HG02885 (cell line): ENCODE measurements at regions not wholly inside any gene's neighbourhood (a gene's known extent, or its start where the extent isn't known, plus 50 kb on each side); places are given as distances from the start of the nearest gene placed in this dataset.

Experiments used
- ATAC-seq: cut with Tn5 transposase; IDR thresholded peaks from one replicate; pipeline ENCODE4 v1.9.1; 2021; ENCODE audit warnings: mild to moderate bottlenecking; ENCODE audit not compliant: unreplicated experiment, poor library complexity

GRCh38 chr2:67848551-67849285, 214.1 kb downstream of the C1D start:
- no peak for ATAC-seq

GRCh38 chr2:67851016-67851415, 211.8 kb downstream of the C1D start:
- ATAC-seq = no peak

- ATAC-seq = no peak
Observed at GRCh38 chr2:67851956-67852824, 210.6 kb downstream of the C1D start.

- no peak for ATAC-seq
Observed at GRCh38 chr2:67854103-67854743, 208.6 kb downstream of the C1D start.

- no peak for ATAC-seq
Observed at GRCh38 chr2:67854798-67855197, 208.0 kb downstream of the C1D start.

GRCh38 chr2:67856866-67857265, 205.9 kb downstream of the C1D start:
- ATAC-seq = no peak

- ATAC-seq = no peak
Observed at GRCh38 chr2:67857836-67858235, 205.0 kb downstream of the C1D start.

- ATAC-seq = no peak
Observed at GRCh38 chr2:67858886-67859285, 203.9 kb downstream of the C1D start.

GRCh38 chr2:67865917-67866316, 196.9 kb downstream of the C1D start:
- ATAC-seq = no peak

GRCh38 chr2:67867735-67868134, 195.1 kb downstream of the C1D start:
- ATAC-seq = no peak

- ATAC-seq = no peak
Observed at GRCh38 chr2:67871686-67872412, 191.0 kb downstream of the C1D start.

- no peak for ATAC-seq
Observed at GRCh38 chr2:67872481-67872880, 190.3 kb downstream of the C1D start.

GRCh38 chr2:67873916-67874315, 188.9 kb downstream of the C1D start:
- no peak for ATAC-seq

- ATAC-seq = no peak
Observed at GRCh38 chr2:67876176-67876575, 186.6 kb downstream of the C1D start.

GRCh38 chr2:67877301-67877700, 185.5 kb downstream of the C1D start:
- ATAC-seq = no peak

GRCh38 chr2:67878743-67879142, 184.1 kb downstream of the C1D start:
- ATAC-seq = no peak

- ATAC-seq = no peak
Observed at GRCh38 chr2:67879586-67880290, 183.1 kb downstream of the C1D start.

GRCh38 chr2:67880291-67880761, 182.5 kb downstream of the C1D start:
- no peak for ATAC-seq

- no peak for ATAC-seq
Observed at GRCh38 chr2:67881816-67882215, 181.0 kb downstream of the C1D start.
